GM23248 (cell line): ENCODE measurements at regions not wholly inside any gene's neighbourhood (a gene's known extent, or its start where the extent isn't known, plus 50 kb on each side); places are given as distances from the start of the nearest gene placed in this dataset.

Source experiments
- EZH2 ChIP-seq: fragments of 200-600 bp; sonication (generic); IDR thresholded peaks from 2 replicates; pipeline ENCODE4 v1.6.1; 2018; ENCODE audit warnings: antibody characterized with exemption, mild to moderate bottlenecking; ENCODE audit not compliant: insufficient read depth, poor library complexity, severe bottlenecking
- EZH2phosphoT487 ChIP-seq: fragments of 200-600 bp; sonication (generic); IDR thresholded peaks from 2 replicates; pipeline ENCODE4 v1.6.1; 2018; ENCODE audit warnings: antibody characterized with exemption, moderate library complexity, mild to moderate bottlenecking, low read depth; ENCODE audit not compliant: insufficient read depth

GRCh38 chr14:53430870-53431269 is 277.7 kb upstream of the DDHD1 start:
- TF ChIP-seq EZH2phosphoT487 (no peak), EZH2 (no peak)
